ENCODE measurements at regions not wholly inside any gene's neighbourhood (a gene's known extent, or its start where the extent isn't known, plus 50 kb on each side); places are given as distances from the start of the nearest gene placed in this dataset.
"Not testable (repeated sequence)": the region's sequence is repeated elsewhere in the genome, so short reads cannot be mapped to it uniquely, and the experiment has no call there.

DNA sequence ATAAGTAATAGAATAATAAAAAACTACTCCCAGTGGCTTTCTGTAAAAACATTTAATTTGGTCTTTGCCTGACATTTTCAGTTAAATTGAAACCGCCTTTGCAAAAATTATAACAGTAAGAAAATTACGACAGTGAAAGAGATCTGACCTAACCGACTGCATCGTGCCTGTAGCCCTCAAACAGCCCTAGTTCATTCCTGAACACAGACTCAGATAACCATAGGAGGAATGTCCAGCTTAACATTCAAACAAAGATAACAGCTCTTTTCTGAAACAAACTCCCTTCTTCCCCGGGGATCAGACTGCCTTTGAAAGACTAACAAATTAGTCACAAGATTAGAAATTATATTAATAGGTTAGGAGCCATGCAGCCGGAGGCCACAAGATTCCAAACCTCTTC lies 252.5 kb upstream of the USP9Y start:
- TF ChIP-seq, protein P1, sequence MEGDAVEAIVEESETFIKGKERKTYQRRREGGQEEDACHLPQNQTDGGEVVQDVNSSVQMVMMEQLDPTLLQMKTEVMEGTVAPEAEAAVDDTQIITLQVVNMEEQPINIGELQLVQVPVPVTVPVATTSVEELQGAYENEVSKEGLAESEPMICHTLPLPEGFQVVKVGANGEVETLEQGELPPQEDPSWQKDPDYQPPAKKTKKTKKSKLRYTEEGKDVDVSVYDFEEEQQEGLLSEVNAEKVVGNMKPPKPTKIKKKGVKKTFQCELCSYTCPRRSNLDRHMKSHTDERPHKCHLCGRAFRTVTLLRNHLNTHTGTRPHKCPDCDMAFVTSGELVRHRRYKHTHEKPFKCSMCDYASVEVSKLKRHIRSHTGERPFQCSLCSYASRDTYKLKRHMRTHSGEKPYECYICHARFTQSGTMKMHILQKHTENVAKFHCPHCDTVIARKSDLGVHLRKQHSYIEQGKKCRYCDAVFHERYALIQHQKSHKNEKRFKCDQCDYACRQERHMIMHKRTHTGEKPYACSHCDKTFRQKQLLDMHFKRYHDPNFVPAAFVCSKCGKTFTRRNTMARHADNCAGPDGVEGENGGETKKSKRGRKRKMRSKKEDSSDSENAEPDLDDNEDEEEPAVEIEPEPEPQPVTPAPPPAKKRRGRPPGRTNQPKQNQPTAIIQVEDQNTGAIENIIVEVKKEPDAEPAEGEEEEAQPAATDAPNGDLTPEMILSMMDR (IDR thresholded peaks at IDR 0.05), result not testable (repeated sequence)
- not testable (repeated sequence) for TF ChIP-seq POLR2A (IDR thresholded peaks at IDR 0.05; ENCODE audit: low read depth); EP300 (IDR thresholded peaks at IDR 0.05)
